ENCODE measurements at regions not wholly inside any gene's neighbourhood (a gene's known extent, or its start where the extent isn't known, plus 50 kb on each side); places are given as distances from the start of the nearest gene placed in this dataset.
A peak's percentile ranks its signal among the peaks of the same experiment; 100 is the strongest.

- no peak overlapping the region for H3K4me2 ChIP-seq
- H3K4me1 ChIP-seq, result peaks cover under 1% of the 10 kb centered on the region; the same call in 1 of the 3 replicates
- WGBS (ENCODE audit: missing lambda C conversion rate), result 56% methylated on average over 7 of the region's 7 CpGs
- H3K4me3 ChIP-seq, result no peak overlapping the region
- no peak overlapping the region for H3K27ac ChIP-seq
- ATAC-seq (no peak), FAIRE-seq (no peak), DNase-seq (ENCODE audit: low read depth in 1 of 2, low spot score in 1 of 2) (no peak)
- CTCF ChIA-PET, result interaction anchor here (1.8 kb wide), 1 partner anchor 64 kb away, joined by 6 read pairs; no protein-coding TSS in a partner anchor
- POLR2A ChIA-PET, result no interaction called here
- TF ChIP-seq BHLHE40 (IDR thresholded peaks at IDR 0.05; ENCODE audit: low read depth, low read length) (no peak), KDM1A (IDR thresholded peaks at IDR 0.05; ENCODE audit: low read depth) (no peak), KDM5A (IDR thresholded peaks at IDR 0.05) (no peak), RCOR1 (IDR thresholded peaks at IDR 0.05; ENCODE audit: low read depth, low read length) (no peak), REST (IDR thresholded peaks at IDR 0.05) (no peak), USF2 (IDR thresholded peaks at IDR 0.05) (no peak), NFE2L2 (conservative IDR thresholded peaks at IDR 0.05; ENCODE audit: low read length) (no peak)
- no peaks in the 10 kb centered on the region for H3K9me3 ChIP-seq
Measured at GRCh38 chr11:10371926-10372641, 67.2 kb downstream of the ADM start.

GRCh38 chr11:10373340-10373739, 68.5 kb downstream of the ADM start:
- WGBS (ENCODE audit: missing lambda C conversion rate), result 44% methylated on average over 3 of the region's 3 CpGs
- Histone ChIP-seq H3K9me3 (no peaks in the 10 kb centered on the region), H3K27ac (no peak overlapping the region), H3K4me2 (no peak overlapping the region), H3K4me1 (no peaks in the 10 kb centered on the region), H3K4me3 (no peak overlapping the region)
- FAIRE-seq, result no peak
- POLR2A ChIA-PET, result no interaction called here
- no peak for ATAC-seq
- CTCF ChIA-PET, result interaction anchor here (0.6 to 1.8 kb wide), 3 partner anchors 35 to 1422 kb away, joined by 3 to 6 read pairs (median 3); no protein-coding TSS in a partner anchor
- no peak for TF ChIP-seq TP53 (CRISPR knock-in tag; IDR thresholded peaks at IDR 0.05)
- peak; percentile 52 for TF ChIP-seq MAFK (IDR thresholded peaks at IDR 0.05; ENCODE audit: partially characterized antibody)
- no peak for DNase-seq (ENCODE audit: low read depth in 1 of 2, low spot score in 1 of 2)

- 69% methylated on average over 1 of the region's 1 CpG for WGBS (ENCODE audit: missing lambda C conversion rate)
- no peak for TF ChIP-seq RARB (CRISPR knock-in tag; IDR thresholded peaks at IDR 0.05)
- TF ChIP-seq MAZ (IDR thresholded peaks at IDR 0.05; ENCODE audit: borderline replicate concordance, low read depth, low read length), result no peak
- no peak for TF ChIP-seq HES2 (IDR thresholded peaks at IDR 0.05)
- no peak for TF ChIP-seq HOXB5 (CRISPR knock-in tag; IDR thresholded peaks at IDR 0.05)
- no peak for TF ChIP-seq FOSB (CRISPR knock-in tag; IDR thresholded peaks at IDR 0.05)
- TF ChIP-seq HOXB13 (CRISPR knock-in tag; IDR thresholded peaks at IDR 0.05; ENCODE audit: low read depth), result no peak
- TF ChIP-seq FOSL2 (IDR thresholded peaks at IDR 0.05), result no peak
- TF ChIP-seq FOSL2 (CRISPR knock-in tag; IDR thresholded peaks at IDR 0.05), result no peak
- TF ChIP-seq TP53 (CRISPR knock-in tag; IDR thresholded peaks at IDR 0.05), result no peak
- TF ChIP-seq CTCF (IDR thresholded peaks at IDR 0.05), result no peak
- no peak for TF ChIP-seq KDM1A (IDR thresholded peaks at IDR 0.05; ENCODE audit: low read depth)
- no peak for TF ChIP-seq FOXS1 (CRISPR knock-in tag; IDR thresholded peaks at IDR 0.05)
- TF ChIP-seq HOXA7 (CRISPR knock-in tag; IDR thresholded peaks at IDR 0.05), result no peak
- TF ChIP-seq RCOR1 (IDR thresholded peaks at IDR 0.05; ENCODE audit: low read depth, low read length), result no peak
- TF ChIP-seq ELK1 (IDR thresholded peaks at IDR 0.05; ENCODE audit: low read depth, low read length), result no peak
- Histone ChIP-seq H3K4me3 (no peak overlapping the region), H3K4me2 (no peak overlapping the region), H3K9me3 (no peaks in the 10 kb centered on the region), H3K4me1 (0 out of 3 replicates have a peak, but pooled peaks cover 1% of the 10 kb centered on the region), H3K27ac (no peak overlapping the region)
- POLR2A ChIA-PET, result no interaction called here
- no peak for ATAC-seq
- no peak for FAIRE-seq
- no peak for DNase-seq (ENCODE audit: low read depth in 1 of 2, low spot score in 1 of 2)
- CTCF ChIA-PET, result interaction anchor here (0.6 to 1.8 kb wide), 2 partner anchors 35 to 66 kb away, joined by 3 to 6 read pairs; no protein-coding TSS in a partner anchor
Measured at GRCh38 chr11:10373929-10374328, 69.1 kb downstream of the ADM start.
